ENCODE measurements at regions not wholly inside any gene's neighbourhood (a gene's known extent, or its start where the extent isn't known, plus 50 kb on each side); places are given as distances from the start of the nearest gene placed in this dataset.

DNA sequence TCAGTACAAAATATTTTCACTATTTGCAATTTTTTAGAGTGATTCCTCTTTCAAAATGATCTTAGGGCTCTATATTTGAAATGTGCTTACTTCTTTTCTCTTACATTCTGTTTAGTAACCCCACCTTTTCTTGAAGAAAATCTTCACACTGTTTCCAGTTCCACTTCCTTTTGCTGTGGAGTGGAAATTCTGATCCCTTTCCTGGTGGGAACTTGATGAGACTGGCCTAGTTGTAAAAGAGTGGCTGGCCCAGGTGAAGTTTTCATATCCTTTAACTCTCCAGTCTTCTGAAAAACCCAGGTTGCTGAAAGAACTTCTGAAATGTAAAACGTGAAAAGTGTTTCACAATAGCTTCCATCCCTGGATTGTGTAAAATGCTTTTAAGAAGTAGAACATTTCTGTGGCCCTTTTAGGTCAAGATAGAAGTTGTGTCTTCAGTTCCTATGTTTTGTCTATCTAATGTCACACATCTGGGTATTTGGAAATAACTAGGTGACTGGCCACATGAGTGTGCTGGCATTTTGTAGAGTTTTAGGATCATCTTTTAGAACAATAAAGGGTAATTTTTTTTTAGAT is 84.8 kb upstream of the LRIG1 start:
- intact Hi-C loops (cut with micrococcal nuclease; ENCODE audit: unreplicated experiment) = no loop called here
- POLR2A ChIA-PET (ENCODE audit: low non-redundant PET) = no interaction called here
- no peaks in the 10 kb centered on the region for H3K36me3 ChIP-seq (ENCODE audit: insufficient read depth, low read length, poor library complexity, severe bottlenecking)
- no TSS peak for BruUV-seq (replicated peaks)
- H3K9me3 ChIP-seq (ENCODE audit: low read depth, low read length, poor library complexity, severe bottlenecking) = no peaks in the 10 kb centered on the region
- H3K27me3 ChIP-seq (replicated peaks; ENCODE audit: insufficient read depth, low read depth, low read length, poor library complexity) = no peaks in the 10 kb centered on the region
- CTCF ChIA-PET = no interaction called here
- no peak for TF ChIP-seq CTCF (conservative IDR thresholded peaks at IDR 0.05; ENCODE audit: low read depth, low read length)
- TF ChIP-seq EZH2 (IDR thresholded peaks at IDR 0.05; ENCODE audit: borderline replicate concordance, low read depth, low read length, poor library complexity, severe bottlenecking) = no peak
- no peak overlapping the region for H3K4me3 ChIP-seq (ENCODE audit: low read depth, low read length, poor library complexity, severe bottlenecking)
- no peak overlapping the region for H3K27ac ChIP-seq (ENCODE audit: low read depth, low read length, poor library complexity, severe bottlenecking)
- no peak for DNase-seq (ENCODE audit: low spot score)
- H3K4me1 ChIP-seq (ENCODE audit: insufficient read depth, low read length, poor library complexity, severe bottlenecking) = no peaks in the 10 kb centered on the region

DNA sequence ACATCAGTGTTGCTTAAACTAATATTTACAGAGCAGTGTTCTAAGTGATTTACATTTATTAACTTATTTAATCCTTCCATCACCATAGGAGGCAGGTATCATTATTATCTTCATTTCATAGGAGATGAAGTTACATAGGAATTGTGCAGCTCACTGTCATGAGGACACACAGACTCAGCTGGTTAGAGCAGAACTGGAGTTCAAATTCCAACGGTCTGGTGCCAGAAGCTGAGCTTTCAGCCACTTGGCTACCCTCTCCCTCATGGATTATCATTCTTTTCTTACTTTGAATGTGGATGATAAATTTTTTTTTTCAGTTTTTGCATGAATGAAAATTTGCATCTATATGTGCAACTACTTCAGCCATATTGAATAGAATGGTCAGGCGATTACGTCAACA is 86.0 kb upstream of the LRIG1 start:
- intact Hi-C loops (cut with micrococcal nuclease; ENCODE audit: unreplicated experiment) = no loop called here
- Histone ChIP-seq H3K4me3 (ENCODE audit: low read depth, low read length, poor library complexity, severe bottlenecking) (no peak overlapping the region), H3K9me3 (ENCODE audit: low read depth, low read length, poor library complexity, severe bottlenecking) (no peaks in the 10 kb centered on the region), H3K27ac (ENCODE audit: low read depth, low read length, poor library complexity, severe bottlenecking) (no peak overlapping the region), H3K27me3 (replicated peaks; ENCODE audit: insufficient read depth, low read depth, low read length, poor library complexity) (no peaks in the 10 kb centered on the region), H3K36me3 (ENCODE audit: insufficient read depth, low read length, poor library complexity, severe bottlenecking) (no peaks in the 10 kb centered on the region), H3K4me1 (ENCODE audit: insufficient read depth, low read length, poor library complexity, severe bottlenecking) (no peaks in the 10 kb centered on the region)
- CTCF ChIA-PET = no interaction called here
- POLR2A ChIA-PET (ENCODE audit: low non-redundant PET) = no interaction called here
- BruUV-seq (replicated peaks) = no TSS peak
- TF ChIP-seq EZH2 (IDR thresholded peaks at IDR 0.05; ENCODE audit: borderline replicate concordance, low read depth, low read length, poor library complexity, severe bottlenecking) = no peak
- no peak for TF ChIP-seq CTCF (conservative IDR thresholded peaks at IDR 0.05; ENCODE audit: low read depth, low read length)
- DNase-seq (ENCODE audit: low spot score) = no peak

DNA sequence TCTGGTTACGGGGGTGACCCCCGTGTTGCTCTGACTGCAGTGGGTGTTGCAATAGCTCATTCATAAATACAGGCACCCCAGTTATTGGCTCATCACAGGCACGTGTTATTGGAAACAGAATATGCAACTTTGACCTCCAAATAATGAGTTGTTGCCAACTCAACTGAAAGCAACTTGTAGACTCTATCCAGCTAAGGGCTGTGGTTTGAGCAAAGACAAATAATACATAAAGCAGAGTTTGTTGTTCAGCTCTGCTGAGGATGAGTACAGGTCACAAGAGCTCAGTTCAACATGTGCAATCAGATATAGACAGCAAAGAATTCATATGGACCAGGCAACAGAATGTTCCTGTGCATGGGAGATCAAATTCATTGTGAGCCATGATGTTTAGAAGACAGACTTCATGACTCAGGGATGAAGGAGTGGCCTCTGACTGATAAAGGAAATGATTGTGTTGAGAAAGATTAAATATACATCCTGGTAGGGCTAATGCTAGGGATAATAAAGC is 87.6 kb upstream of the LRIG1 start:
- ChIA-PET POLR2A (ENCODE audit: low non-redundant PET) (no interaction called here), CTCF (no interaction called here)
- Histone ChIP-seq H3K36me3 (ENCODE audit: insufficient read depth, low read length, poor library complexity, severe bottlenecking) (no peaks in the 10 kb centered on the region), H3K4me3 (ENCODE audit: low read depth, low read length, poor library complexity, severe bottlenecking) (no peak overlapping the region), H3K9me3 (ENCODE audit: low read depth, low read length, poor library complexity, severe bottlenecking) (no peaks in the 10 kb centered on the region), H3K27ac (ENCODE audit: low read depth, low read length, poor library complexity, severe bottlenecking) (no peak overlapping the region), H3K27me3 (replicated peaks; ENCODE audit: insufficient read depth, low read depth, low read length, poor library complexity) (no peaks in the 10 kb centered on the region), H3K4me1 (ENCODE audit: insufficient read depth, low read length, poor library complexity, severe bottlenecking) (no peaks in the 10 kb centered on the region)
- no peak for DNase-seq (ENCODE audit: low spot score)
- TF ChIP-seq EZH2 (IDR thresholded peaks at IDR 0.05; ENCODE audit: borderline replicate concordance, low read depth, low read length, poor library complexity, severe bottlenecking) (no peak), CTCF (conservative IDR thresholded peaks at IDR 0.05; ENCODE audit: low read depth, low read length) (no peak)
- intact Hi-C loops (cut with micrococcal nuclease; ENCODE audit: unreplicated experiment) = no loop called here
- BruUV-seq (replicated peaks) = no TSS peak
